ENCODE measurements at regions not wholly inside any gene's neighbourhood (a gene's known extent, or its start where the extent isn't known, plus 50 kb on each side); places are given as distances from the start of the nearest gene placed in this dataset.
"Not testable (repeated sequence)": the region's sequence is repeated elsewhere in the genome, so short reads cannot be mapped to it uniquely, and the experiment has no call there.

DNA sequence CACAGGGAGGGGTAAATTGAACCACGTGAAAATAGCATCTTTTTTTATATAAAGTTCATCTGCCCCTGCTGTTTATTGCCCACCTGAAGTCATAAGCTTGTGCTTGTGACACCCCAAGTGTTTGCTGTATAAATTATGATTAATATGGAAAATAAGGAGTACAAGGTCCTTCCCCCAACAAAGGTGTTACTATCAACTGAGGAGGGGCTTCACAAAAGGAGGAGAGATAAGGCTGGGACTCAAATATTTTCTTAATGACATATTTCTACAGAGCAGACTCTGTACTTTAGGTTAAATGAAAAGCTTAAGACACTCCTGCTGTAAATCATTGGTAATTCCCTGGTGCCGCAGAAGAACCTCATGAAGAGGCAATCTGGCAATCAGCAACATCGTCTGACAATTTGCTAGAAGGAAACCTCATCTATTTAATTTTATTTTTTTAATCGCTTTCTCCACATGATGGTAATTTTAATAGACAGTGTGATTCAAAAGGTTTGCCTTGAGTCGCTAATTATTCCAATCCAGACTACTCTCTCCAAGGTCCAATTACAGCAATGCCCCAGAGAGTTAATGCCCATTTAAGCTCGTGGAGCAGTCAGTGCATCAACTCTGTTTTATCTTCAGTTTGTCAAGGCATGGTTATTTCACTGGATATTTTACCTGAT is 1432.4 kb downstream of the FAM181B start:
- Histone ChIP-seq H3K9ac (ENCODE audit: low read length in 3 of 3) (no peak overlapping the region), H3K4me1 (ENCODE audit: control insufficient read depth in 2 of 3, insufficient read depth in 2 of 3, low read depth in 1 of 3, low read length in 3 of 3) (no peaks in the 10 kb centered on the region), H3K4me3 (ENCODE audit: low read length in 3 of 3) (no peak overlapping the region), H3K27me3 (ENCODE audit: control insufficient read depth, insufficient read depth, low read length) (no peaks in the 10 kb centered on the region), H3K36me3 (ENCODE audit: control insufficient read depth in 2 of 3, insufficient read depth in 3 of 3, low read length in 3 of 3) (no peaks in the 10 kb centered on the region), H3K27ac (ENCODE audit: low read depth in 2 of 2, low read length in 2 of 2) (no peak overlapping the region), H3K9me3 (ENCODE audit: control insufficient read depth in 2 of 3, insufficient read depth in 1 of 3, low read length in 3 of 3) (no peaks in the 10 kb centered on the region)
- FAIRE-seq = no peak
- peak in 1 of 5 donors; percentile 7 for DNase-seq
- intact Hi-C loops (cut with DNase I) = no loop called here
- TF ChIP-seq, protein P1, sequence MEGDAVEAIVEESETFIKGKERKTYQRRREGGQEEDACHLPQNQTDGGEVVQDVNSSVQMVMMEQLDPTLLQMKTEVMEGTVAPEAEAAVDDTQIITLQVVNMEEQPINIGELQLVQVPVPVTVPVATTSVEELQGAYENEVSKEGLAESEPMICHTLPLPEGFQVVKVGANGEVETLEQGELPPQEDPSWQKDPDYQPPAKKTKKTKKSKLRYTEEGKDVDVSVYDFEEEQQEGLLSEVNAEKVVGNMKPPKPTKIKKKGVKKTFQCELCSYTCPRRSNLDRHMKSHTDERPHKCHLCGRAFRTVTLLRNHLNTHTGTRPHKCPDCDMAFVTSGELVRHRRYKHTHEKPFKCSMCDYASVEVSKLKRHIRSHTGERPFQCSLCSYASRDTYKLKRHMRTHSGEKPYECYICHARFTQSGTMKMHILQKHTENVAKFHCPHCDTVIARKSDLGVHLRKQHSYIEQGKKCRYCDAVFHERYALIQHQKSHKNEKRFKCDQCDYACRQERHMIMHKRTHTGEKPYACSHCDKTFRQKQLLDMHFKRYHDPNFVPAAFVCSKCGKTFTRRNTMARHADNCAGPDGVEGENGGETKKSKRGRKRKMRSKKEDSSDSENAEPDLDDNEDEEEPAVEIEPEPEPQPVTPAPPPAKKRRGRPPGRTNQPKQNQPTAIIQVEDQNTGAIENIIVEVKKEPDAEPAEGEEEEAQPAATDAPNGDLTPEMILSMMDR (IDR thresholded peaks at IDR 0.05; ENCODE audit: borderline replicate concordance, extremely low read depth, insufficient read depth) = no peak

- Histone ChIP-seq H3K27ac (ENCODE audit: low read depth in 2 of 2, low read length in 2 of 2) (no peak overlapping the region), H3K9me3 (ENCODE audit: control insufficient read depth in 2 of 3, insufficient read depth in 1 of 3, low read length in 3 of 3) (peaks cover 0 to 7% (median 2%) of the 10 kb centered on the region in 3 donors), H3K36me3 (ENCODE audit: control insufficient read depth in 2 of 3, insufficient read depth in 3 of 3, low read length in 3 of 3) (no peaks in the 10 kb centered on the region), H3K9ac (ENCODE audit: low read length in 3 of 3) (no peak overlapping the region), H3K4me3 (ENCODE audit: low read length in 3 of 3) (no peak overlapping the region), H3K27me3 (ENCODE audit: control insufficient read depth, insufficient read depth, low read length) (no peaks in the 10 kb centered on the region), H3K4me1 (ENCODE audit: control insufficient read depth in 2 of 3, insufficient read depth in 2 of 3, low read depth in 1 of 3, low read length in 3 of 3) (no peaks in the 10 kb centered on the region)
- TF ChIP-seq, protein P1 (IDR thresholded peaks at IDR 0.05; ENCODE audit: borderline replicate concordance, extremely low read depth, insufficient read depth) = no peak
- DNase-seq (no peak), FAIRE-seq (no peak)
- intact Hi-C loops (cut with DNase I) = no loop called here
Measured at GRCh38 chr11:81286959-81287358, 1446.7 kb downstream of the FAM181B start.

DNA sequence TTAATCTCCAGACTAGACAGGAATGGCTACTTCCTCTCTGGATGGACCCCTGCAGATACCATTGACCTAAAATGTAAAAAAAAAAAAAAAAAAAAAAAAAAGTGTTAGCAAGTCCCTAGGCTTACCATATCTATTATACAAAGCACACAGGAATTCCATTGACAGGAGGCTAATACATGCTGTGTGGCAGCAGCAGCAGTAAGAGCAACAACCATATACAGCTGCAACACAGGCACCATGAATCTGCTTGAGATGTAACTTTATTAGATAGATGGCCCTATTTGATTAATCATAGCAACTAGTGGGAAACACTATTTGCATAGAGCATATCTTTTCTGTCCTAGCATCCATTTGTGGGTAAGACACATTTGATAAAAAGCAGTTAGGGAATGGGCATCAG is 1447.1 kb downstream of the FAM181B start:
- TF ChIP-seq, protein P1 (IDR thresholded peaks at IDR 0.05; ENCODE audit: borderline replicate concordance, extremely low read depth, insufficient read depth) = no peak
- H3K27ac ChIP-seq (ENCODE audit: low read depth in 2 of 2, low read length in 2 of 2) = no peak overlapping the region
- H3K9me3 ChIP-seq (ENCODE audit: control insufficient read depth in 2 of 3, insufficient read depth in 1 of 3, low read length in 3 of 3) = peaks cover 0 to 7% (median 2%) of the 10 kb centered on the region in 3 donors
- H3K4me1 ChIP-seq (ENCODE audit: control insufficient read depth in 2 of 3, insufficient read depth in 2 of 3, low read depth in 1 of 3, low read length in 3 of 3) = no peaks in the 10 kb centered on the region
- no peak overlapping the region for H3K9ac ChIP-seq (ENCODE audit: low read length in 3 of 3)
- intact Hi-C loops (cut with DNase I) = no loop called here
- H3K27me3 ChIP-seq (ENCODE audit: control insufficient read depth, insufficient read depth, low read length) = no peaks in the 10 kb centered on the region
- H3K4me3 ChIP-seq (ENCODE audit: low read length in 3 of 3) = no peak overlapping the region
- no peak for DNase-seq
- H3K36me3 ChIP-seq (ENCODE audit: control insufficient read depth in 2 of 3, insufficient read depth in 3 of 3, low read length in 3 of 3) = no peaks in the 10 kb centered on the region
- FAIRE-seq = no peak

GRCh38 chr11:81280228-81280627 is 1453.4 kb downstream of the FAM181B start:
- H3K27ac ChIP-seq (ENCODE audit: low read depth in 2 of 2, low read length in 2 of 2); intact Hi-C loops (cut with DNase I); H3K4me3 ChIP-seq (ENCODE audit: low read length in 3 of 3); H3K9ac ChIP-seq (ENCODE audit: low read length in 3 of 3); H3K36me3 ChIP-seq (ENCODE audit: control insufficient read depth in 2 of 3, insufficient read depth in 3 of 3, low read length in 3 of 3); H3K9me3 ChIP-seq (ENCODE audit: control insufficient read depth in 2 of 3, insufficient read depth in 1 of 3, low read length in 3 of 3); H3K4me1 ChIP-seq (ENCODE audit: control insufficient read depth in 2 of 3, insufficient read depth in 2 of 3, low read depth in 1 of 3, low read length in 3 of 3); DNase-seq; FAIRE-seq; H3K27me3 ChIP-seq (ENCODE audit: control insufficient read depth, insufficient read depth, low read length): not testable (repeated sequence)
